ENCODE measurements at regions not wholly inside any gene's neighbourhood (a gene's known extent, or its start where the extent isn't known, plus 50 kb on each side); places are given as distances from the start of the nearest gene placed in this dataset.

DNA sequence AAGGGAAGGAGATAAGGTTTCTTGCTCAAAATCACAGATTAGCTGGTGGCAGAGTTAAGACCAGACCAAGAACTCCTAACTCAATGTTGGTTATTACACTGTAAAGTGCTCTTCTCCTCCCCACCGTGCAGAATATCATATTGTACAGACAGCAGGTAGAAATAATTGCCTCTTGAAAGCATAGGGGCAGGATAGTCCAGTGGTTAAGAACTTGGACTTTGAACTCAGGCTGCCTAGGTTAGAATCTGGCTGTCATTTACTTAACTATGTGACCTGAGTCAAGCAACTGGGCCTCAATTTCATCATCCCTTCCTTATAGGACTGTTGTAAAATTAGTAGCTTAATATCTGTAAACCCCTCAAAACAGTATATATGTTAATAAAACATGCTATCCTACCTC lies 114.9 kb upstream of the HIVEP3 start:
- no peak for DNase-seq

GRCh38 chr1:42017730-42018129 lies 99.0 kb upstream of the HIVEP3 start:
- no peak for DNase-seq

DNA sequence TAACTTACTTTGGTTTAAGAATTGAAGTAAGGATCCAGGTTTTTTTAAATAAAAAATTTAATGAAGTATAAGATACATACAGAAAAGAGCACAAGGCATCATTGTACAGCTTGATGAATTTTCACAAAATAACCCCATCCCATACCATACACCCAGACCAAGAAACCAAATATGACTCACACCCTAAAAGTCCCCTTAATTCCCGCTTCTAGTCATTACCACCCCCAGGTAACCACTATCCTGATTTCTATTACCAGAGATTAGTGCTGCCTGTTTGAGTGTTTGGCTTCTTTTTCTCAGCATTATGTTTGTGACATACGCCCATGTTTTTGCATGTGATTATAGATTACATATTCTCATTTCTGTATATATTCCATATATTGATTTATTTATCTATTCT lies 98.5 kb upstream of the HIVEP3 start:
- DNase-seq, result no peak

DNA sequence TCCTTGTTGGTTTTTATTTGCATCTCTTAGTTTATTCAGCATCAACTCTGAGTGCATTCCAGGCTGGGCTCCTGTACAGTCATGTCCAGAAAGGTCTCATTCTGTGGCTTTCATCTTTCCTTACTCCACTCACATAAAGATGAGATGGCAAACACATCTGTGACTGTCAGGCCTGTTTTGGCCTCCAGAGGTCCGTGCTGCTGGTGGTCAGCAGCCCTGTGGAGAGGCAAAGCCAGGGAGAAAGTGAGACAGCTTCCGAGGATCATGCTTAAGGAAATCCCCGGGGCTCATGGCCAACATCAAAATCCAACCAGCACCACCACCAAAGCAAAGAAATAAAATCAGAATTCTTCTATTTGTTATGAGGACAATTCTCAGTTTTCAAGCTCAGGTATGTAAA lies 96.1 kb upstream of the HIVEP3 start:
- no peak for DNase-seq

DNA sequence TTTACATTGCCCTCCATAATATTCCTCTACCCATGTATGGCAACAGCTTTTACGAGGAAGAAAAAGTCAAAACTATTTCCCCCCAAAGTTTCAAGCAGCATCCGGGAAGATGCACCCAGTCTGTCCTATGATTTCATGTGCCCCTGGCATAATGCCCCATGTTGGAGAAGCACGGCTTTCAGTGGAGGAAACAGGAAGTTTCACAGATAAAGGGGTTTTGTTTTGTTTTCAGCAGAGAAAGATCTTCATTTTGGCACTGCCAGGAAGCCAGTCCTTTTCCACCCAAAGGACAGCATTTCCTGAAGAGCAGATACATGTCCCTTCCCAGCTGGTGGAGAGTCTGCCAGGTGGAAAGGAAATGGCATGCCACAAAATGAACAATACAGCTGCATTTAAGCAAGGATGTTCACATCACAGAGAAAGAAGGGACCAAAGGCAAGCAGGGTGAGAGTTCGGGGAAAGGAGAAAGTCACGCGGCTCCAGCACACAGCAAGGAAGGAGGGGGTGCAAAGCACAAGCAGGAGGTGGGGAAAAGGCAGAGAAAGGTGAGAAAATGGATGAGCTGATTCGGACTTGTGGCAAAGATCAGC lies 95.3 kb upstream of the HIVEP3 start:
- DNase-seq, result no peak

DNA sequence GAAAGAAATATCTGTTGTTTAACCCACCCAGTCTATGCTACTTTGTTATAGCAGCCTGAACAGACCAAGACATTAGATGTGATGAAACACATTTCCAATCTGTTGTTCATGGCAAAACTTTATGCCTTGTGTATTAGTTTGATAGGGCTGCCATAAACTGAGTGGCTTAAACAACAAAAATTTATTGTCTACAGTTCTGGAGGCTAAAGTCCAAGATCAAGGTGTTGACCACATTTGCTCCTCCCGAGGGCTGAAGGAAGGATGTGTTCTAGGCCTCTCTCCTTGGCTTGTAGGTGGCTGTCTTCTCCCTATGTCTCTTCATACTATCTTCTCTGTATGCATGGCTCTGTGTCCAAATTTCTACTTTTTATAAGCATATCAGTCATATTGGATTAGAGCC lies 94.1 kb upstream of the HIVEP3 start:
- no peak for DNase-seq

- DNase-seq, result no peak
Observed at GRCh38 chr1:42010381-42010780, 91.7 kb upstream of the HIVEP3 start.

DNA sequence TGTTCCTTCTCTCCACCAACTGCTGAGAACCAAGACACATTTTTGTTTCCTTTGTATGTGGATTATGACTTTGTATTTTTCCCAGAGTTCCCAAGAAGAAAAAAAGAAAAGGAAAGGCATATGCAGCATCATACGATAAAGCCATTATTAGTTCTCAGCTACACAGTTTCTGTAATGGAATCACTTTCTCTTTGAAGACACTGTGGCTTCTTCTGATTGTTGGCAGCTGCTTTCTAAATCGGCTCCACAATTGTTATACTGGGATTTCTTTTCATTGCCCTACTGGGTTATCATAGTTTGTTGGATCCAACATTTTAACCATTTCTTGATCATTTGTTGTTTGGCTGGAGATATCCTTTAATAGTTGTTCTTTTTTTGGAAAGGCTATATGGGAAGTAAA lies 89.5 kb upstream of the HIVEP3 start:
- no peak for DNase-seq

DNA sequence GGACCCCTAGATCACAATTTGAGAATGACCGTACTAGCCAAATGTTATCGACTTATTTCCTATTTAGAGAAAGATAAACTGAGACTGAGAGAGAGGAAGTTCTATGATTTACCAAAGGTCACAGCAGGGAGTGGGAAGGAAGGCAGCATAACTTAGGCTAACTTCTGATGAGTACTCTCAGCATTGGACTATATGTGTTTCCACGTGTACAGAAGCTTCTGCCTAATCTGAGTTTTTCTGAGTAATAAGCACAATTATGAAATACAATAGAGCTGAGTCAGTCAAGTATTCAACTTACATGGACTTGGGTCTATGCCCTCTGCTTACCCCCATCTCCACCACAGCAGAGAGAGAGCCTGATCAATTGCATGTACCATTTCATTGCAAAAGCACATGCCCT lies 88.1 kb upstream of the HIVEP3 start:
- no peak for DNase-seq

- no peak for DNase-seq
Observed at GRCh38 chr1:42006093-42006492, 87.4 kb upstream of the HIVEP3 start.

- no peak for DNase-seq
Observed at GRCh38 chr1:42005530-42005929, 86.8 kb upstream of the HIVEP3 start.

- DNase-seq, result no peak
Observed at GRCh38 chr1:42004860-42005259, 86.1 kb upstream of the HIVEP3 start.

- DNase-seq, result no peak
Observed at GRCh38 chr1:42004322-42004721, 85.6 kb upstream of the HIVEP3 start.

GRCh38 chr1:42003433-42003832 lies 84.7 kb upstream of the HIVEP3 start:
- DNase-seq, result no peak

GRCh38 chr1:42002220-42002619 lies 83.5 kb upstream of the HIVEP3 start:
- DNase-seq, result no peak

GRCh38 chr1:42000766-42001165 lies 82.0 kb upstream of the HIVEP3 start:
- DNase-seq, result no peak

DNA sequence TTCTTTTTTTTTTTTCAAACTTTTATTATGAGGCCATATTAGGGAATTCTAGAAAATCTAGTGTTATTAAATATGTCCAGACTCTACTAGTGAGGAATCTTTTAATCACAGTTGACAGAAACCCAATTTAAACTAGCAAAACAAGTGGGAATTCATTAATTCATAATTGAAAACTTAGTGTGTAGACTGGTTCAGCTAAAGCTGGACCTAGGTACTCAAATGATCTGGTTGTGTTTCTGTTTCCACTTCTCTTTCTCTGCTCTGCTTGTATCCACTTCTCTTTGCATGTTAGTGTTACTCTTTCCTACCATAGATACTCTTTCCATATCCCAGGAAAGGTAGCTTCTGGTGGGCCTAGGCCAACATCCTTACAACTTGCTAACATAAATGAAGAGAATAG lies 81.2 kb upstream of the HIVEP3 start:
- DNase-seq, result no peak

GRCh38 chr1:41998250-41998649 lies 79.5 kb upstream of the HIVEP3 start:
- DNase-seq, result no peak

- no peak for DNase-seq
Observed at GRCh38 chr1:41997153-41997552, 78.4 kb upstream of the HIVEP3 start.

- no peak for DNase-seq
Observed at GRCh38 chr1:41995441-41996130, 76.9 kb upstream of the HIVEP3 start.

DNA sequence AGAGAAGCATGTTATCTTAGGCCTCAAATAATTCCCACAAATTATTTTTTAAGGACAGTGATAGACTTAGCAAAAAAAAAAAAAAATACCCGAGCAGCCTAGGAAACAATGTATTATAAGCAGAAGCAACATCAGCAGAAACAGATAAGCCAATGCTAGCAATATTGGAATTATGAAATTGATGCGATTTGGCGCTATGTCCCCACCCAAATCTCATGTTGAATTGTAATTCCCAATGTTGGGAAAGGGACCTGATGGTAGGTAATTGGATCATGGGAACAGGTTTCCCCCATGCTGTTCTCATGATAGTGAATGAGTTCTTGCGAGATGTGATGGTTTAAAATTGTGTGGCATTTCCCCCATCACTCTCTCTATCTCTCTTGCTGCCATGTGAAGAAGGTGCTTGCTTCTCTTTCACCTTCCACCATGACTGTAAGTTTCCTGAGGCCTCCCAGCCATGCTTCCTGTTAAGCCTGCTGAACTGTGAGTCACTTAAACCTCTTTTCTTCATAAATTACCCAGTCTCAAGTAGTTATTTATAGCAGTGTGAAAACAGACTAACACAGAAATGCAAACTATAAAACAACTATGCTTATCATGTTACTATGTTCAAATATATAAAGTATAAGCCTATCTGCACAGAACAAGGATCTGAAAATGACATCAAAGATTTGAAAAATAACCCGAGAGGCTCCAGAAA lies 75.6 kb upstream of the HIVEP3 start:
- DNase-seq, result no peak

DNA sequence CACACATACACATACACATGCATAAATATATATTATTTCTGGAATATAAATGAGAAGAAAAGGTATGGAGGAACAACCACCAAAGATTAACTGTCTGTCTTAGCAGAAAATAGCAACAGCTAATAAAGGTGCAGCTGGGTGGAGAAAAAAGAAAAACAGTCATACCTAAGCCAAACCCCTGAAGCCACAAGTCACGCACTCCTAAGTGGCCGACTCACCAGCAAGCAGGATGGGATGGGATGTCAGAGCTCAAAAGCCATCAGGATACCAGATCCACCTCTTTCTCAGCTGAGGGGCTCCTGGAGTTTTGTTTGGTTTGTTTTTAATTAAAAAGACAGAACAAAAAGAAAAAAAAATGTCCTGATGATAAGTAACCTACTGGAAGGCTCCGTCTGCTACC lies 64.7 kb upstream of the HIVEP3 start:
- DNase-seq, result no peak

GRCh38 chr1:41981796-41982195 lies 63.1 kb upstream of the HIVEP3 start:
- no peak for DNase-seq

- DNase-seq, result no peak
Observed at GRCh38 chr1:41980827-41981653, 62.3 kb upstream of the HIVEP3 start.
